Esophagus muscularis mucosa (tissue), 3 donors: ENCODE measurements at regions not wholly inside any gene's neighbourhood (a gene's known extent, or its start where the extent isn't known, plus 50 kb on each side); places are given as distances from the start of the nearest gene placed in this dataset.

ENCODE experiments used
- POLR2A ChIP-seq: fragments of 450-650 bp; IDR thresholded peaks from one replicate; pipeline ENCODE4 v1.6.1; 2017; ENCODE audit warnings: antibody characterized with exemption, moderate library complexity, mild to moderate bottlenecking, low read depth
- POLR2AphosphoS5 ChIP-seq, 2 donors: sonication (generic); formaldehyde crosslinking; IDR thresholded peaks; one replicate each; pipeline ENCODE4 v1.6.1; 2017; ENCODE audit warnings: antibody characterized with exemption in 2 of 2
- TF ChIP-seq, protein P1 (sequence below), 3 experiments: fragments of 200-600 bp in 2 of 3; fragments of 450-650 bp in 1 of 3; sonication (generic) in 2 of 3; IDR thresholded peaks; one replicate each; pipeline ENCODE4 v1.5.1; 2017 to 2019; ENCODE audit warnings: antibody characterized with exemption in 3 of 3, mild to moderate bottlenecking in 2 of 3, moderate library complexity in 1 of 3

- TF ChIP-seq, protein P1, sequence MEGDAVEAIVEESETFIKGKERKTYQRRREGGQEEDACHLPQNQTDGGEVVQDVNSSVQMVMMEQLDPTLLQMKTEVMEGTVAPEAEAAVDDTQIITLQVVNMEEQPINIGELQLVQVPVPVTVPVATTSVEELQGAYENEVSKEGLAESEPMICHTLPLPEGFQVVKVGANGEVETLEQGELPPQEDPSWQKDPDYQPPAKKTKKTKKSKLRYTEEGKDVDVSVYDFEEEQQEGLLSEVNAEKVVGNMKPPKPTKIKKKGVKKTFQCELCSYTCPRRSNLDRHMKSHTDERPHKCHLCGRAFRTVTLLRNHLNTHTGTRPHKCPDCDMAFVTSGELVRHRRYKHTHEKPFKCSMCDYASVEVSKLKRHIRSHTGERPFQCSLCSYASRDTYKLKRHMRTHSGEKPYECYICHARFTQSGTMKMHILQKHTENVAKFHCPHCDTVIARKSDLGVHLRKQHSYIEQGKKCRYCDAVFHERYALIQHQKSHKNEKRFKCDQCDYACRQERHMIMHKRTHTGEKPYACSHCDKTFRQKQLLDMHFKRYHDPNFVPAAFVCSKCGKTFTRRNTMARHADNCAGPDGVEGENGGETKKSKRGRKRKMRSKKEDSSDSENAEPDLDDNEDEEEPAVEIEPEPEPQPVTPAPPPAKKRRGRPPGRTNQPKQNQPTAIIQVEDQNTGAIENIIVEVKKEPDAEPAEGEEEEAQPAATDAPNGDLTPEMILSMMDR (IDR thresholded peaks at IDR 0.05) = no peak
- TF ChIP-seq POLR2AphosphoS5 (IDR thresholded peaks at IDR 0.05) = no peak
- TF ChIP-seq POLR2A = no peak
Measured at GRCh38 chr7:12805518-12805928, 118.1 kb downstream of the ARL4A start.
